Upper lobe of left lung (tissue), 4 donors: ENCODE measurements at regions not wholly inside any gene's neighbourhood (a gene's known extent, or its start where the extent isn't known, plus 50 kb on each side); places are given as distances from the start of the nearest gene placed in this dataset.

Source experiments
- CTCF ChIP-seq, 6 experiments: fragments of 450-650 bp in 4 of 6; fragments of 200-600 bp in 2 of 6; sonication (generic) in 2 of 6; IDR thresholded peaks; one replicate each; pipeline ENCODE4 v1.5.1; 2016 to 2019; ENCODE audit warnings: antibody characterized with exemption in 6 of 6
- POLR2A ChIP-seq, 4 donors: fragments of 450-650 bp; IDR thresholded peaks; one replicate each; pipeline ENCODE4 v1.5.1; 2016 to 2017; ENCODE audit warnings: antibody characterized with exemption in 4 of 4, mild to moderate bottlenecking in 2 of 4

GRCh38 chr6:26233649-26234420 is 131.2 kb upstream of the BTN3A2 start:
- no peak for TF ChIP-seq CTCF (IDR thresholded peaks at IDR 0.05)
- TF ChIP-seq POLR2A (IDR thresholded peaks at IDR 0.05) = peak in 2 of 4 donors; percentile 28 to 34
